Liver (tissue), 8 donors: ENCODE measurements at regions not wholly inside any gene's neighbourhood (a gene's known extent, or its start where the extent isn't known, plus 50 kb on each side); places are given as distances from the start of the nearest gene placed in this dataset.

ENCODE experiments used
- DNase-seq: peaks from one replicate; pipeline ENCODE4 v3.0.0-alpha.2; 2017; ENCODE audit warnings: low spot score
- H3K27ac ChIP-seq, 2 donors: one replicate each; pipeline ENCODE4 v1.7.0; 2013; ENCODE audit warnings: inconsistent platforms in 2 of 2, low read length in 2 of 2, control low read depth in 1 of 2, low read depth in 1 of 2, mild to moderate bottlenecking in 1 of 2
- H3K27me3 ChIP-seq, 4 donors: one replicate each; pipeline versions ENCODE4 v1.6.1 to v1.7.0; 2013; ENCODE audit warnings: low read length in 3 of 4, inconsistent platforms in 1 of 4, mild to moderate bottlenecking in 1 of 4, moderate library complexity in 1 of 4; ENCODE audit not compliant: control insufficient read depth in 4 of 4, insufficient read depth in 4 of 4
- H3K36me3 ChIP-seq, 4 donors: one replicate each; pipeline versions ENCODE4 v1.6.1 to v1.7.0; 2013; ENCODE audit warnings: low read length in 3 of 4, mild to moderate bottlenecking in 3 of 4, low read depth in 1 of 4, moderate library complexity in 1 of 4; ENCODE audit not compliant: control insufficient read depth in 4 of 4, insufficient read depth in 3 of 4
- H3K4me1 ChIP-seq, 4 donors: one replicate each; pipeline versions ENCODE4 v1.6.1 to v1.7.0; 2013; ENCODE audit warnings: low read length in 3 of 4, mild to moderate bottlenecking in 3 of 4, moderate library complexity in 1 of 4; ENCODE audit not compliant: control insufficient read depth in 4 of 4, insufficient read depth in 4 of 4
- H3K4me3 ChIP-seq, 3 donors: one replicate each; pipeline versions ENCODE4 v1.6.1 to v1.7.0; 2013; ENCODE audit warnings: low read length in 3 of 3, control low read depth in 1 of 3, low read depth in 1 of 3, mild to moderate bottlenecking in 1 of 3
- H3K9ac ChIP-seq, 2 donors: one replicate each; pipeline ENCODE4 v1.7.0; 2013; ENCODE audit warnings: low read length in 2 of 2, mild to moderate bottlenecking in 2 of 2, moderate library complexity in 2 of 2, control low read depth in 1 of 2, low read depth in 1 of 2
- H3K9me3 ChIP-seq, 4 donors: one replicate each; pipeline versions ENCODE4 v1.6.1 to v1.7.0; 2013; ENCODE audit warnings: low read length in 3 of 4; ENCODE audit not compliant: control insufficient read depth in 4 of 4
- EGR1 ChIP-seq, 2 donors: IDR thresholded peaks; 2 replicates each; pipeline ENCODE4 v1.6.1; 2016 to 2018; ENCODE audit warnings: antibody characterized with exemption in 2 of 2, low read depth in 2 of 2
- FOXA1 ChIP-seq: IDR thresholded peaks from 2 replicates; pipeline ENCODE4 v1.6.1; 2016; ENCODE audit warnings: antibody characterized with exemption
- FOXA2 ChIP-seq: IDR thresholded peaks from 2 replicates; pipeline ENCODE4 v1.6.1; 2016; ENCODE audit warnings: antibody characterized with exemption
- GABPA ChIP-seq, 2 donors: IDR thresholded peaks in 1 of 2; conservative IDR thresholded peaks in 1 of 2; 2 replicates each; pipeline ENCODE4 v1.6.1; 2016; ENCODE audit warnings: antibody characterized with exemption in 2 of 2, mild to moderate bottlenecking in 1 of 2, moderate library complexity in 1 of 2
- JUND ChIP-seq, 2 donors: IDR thresholded peaks; 2 replicates each; pipeline ENCODE4 v1.6.1; 2016; ENCODE audit warnings: antibody characterized with exemption in 2 of 2
- RXRA ChIP-seq, 2 donors: IDR thresholded peaks; 2 replicates each; pipeline ENCODE4 v1.6.1; 2017 to 2018; ENCODE audit warnings: antibody characterized with exemption in 2 of 2, mild to moderate bottlenecking in 1 of 2
- ZBTB33 ChIP-seq: IDR thresholded peaks from 2 replicates; pipeline ENCODE4 v1.6.1; 2016; ENCODE audit warnings: antibody characterized with exemption
- WGBS: extraction: QIAGEN DNeasy Blood & Tissue Kit; methylation state at CpG from one replicate; pipeline ENCODE4 v1.1.7; 2013; 5-methylcytosine and 5-hydroxymethylcytosine counted together
- TF ChIP-seq, protein P1 (sequence below): fragments of 150-350 bp; IDR thresholded peaks from 2 replicates; pipeline ENCODE4 v1.5.1; 2017; ENCODE audit warnings: improper control_type of control experiment, low read depth, low read length; ENCODE audit not compliant: missing input control
- donor health status: healthy.
- donor health status: healthy.
- donor health status: healthy.
- donor health status: healthy.
- donor health status: healthy.

- no peak overlapping the region for H3K9ac ChIP-seq
- H3K27me3 ChIP-seq: no peaks in the 10 kb centered on the region
- TF ChIP-seq ZBTB33 (no peak), EGR1 (IDR thresholded peaks at IDR 0.05; ENCODE audit: low read depth in 2 of 2) (no peak), FOXA1 (no peak), FOXA2 (no peak)
- no peak overlapping the region for H3K27ac ChIP-seq
- WGBS: 79% methylated on average over 12 of the region's 12 CpGs
- H3K9me3 ChIP-seq: peaks cover 0 to 6% (median 1%) of the 10 kb centered on the region in 4 donors
- no peak for DNase-seq
- no peak overlapping the region for H3K4me3 ChIP-seq
- no peaks in the 10 kb centered on the region for H3K36me3 ChIP-seq
- H3K4me1 ChIP-seq: no peaks in the 10 kb centered on the region
Observed at GRCh38 chr2:204081487-204082425, 145.2 kb downstream of the ICOS start.

GRCh38 chr2:204086167-204086566 lies 149.6 kb downstream of the ICOS start:
- no peak for DNase-seq
- Histone ChIP-seq H3K36me3 (no peaks in the 10 kb centered on the region), H3K9me3 (no peaks in the 10 kb centered on the region), H3K27ac (no peak overlapping the region), H3K4me1 (no peaks in the 10 kb centered on the region), H3K4me3 (no peak overlapping the region), H3K27me3 (no peaks in the 10 kb centered on the region), H3K9ac (no peak overlapping the region)
- 34% methylated on average over 1 of the region's 1 CpG for WGBS
- TF ChIP-seq GABPA (IDR thresholded peaks at IDR 0.05 in 1 of 2, conservative IDR thresholded peaks at IDR 0.05 in 1 of 2): no peak
- TF ChIP-seq, protein P1, sequence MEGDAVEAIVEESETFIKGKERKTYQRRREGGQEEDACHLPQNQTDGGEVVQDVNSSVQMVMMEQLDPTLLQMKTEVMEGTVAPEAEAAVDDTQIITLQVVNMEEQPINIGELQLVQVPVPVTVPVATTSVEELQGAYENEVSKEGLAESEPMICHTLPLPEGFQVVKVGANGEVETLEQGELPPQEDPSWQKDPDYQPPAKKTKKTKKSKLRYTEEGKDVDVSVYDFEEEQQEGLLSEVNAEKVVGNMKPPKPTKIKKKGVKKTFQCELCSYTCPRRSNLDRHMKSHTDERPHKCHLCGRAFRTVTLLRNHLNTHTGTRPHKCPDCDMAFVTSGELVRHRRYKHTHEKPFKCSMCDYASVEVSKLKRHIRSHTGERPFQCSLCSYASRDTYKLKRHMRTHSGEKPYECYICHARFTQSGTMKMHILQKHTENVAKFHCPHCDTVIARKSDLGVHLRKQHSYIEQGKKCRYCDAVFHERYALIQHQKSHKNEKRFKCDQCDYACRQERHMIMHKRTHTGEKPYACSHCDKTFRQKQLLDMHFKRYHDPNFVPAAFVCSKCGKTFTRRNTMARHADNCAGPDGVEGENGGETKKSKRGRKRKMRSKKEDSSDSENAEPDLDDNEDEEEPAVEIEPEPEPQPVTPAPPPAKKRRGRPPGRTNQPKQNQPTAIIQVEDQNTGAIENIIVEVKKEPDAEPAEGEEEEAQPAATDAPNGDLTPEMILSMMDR: no peak

GRCh38 chr2:204089105-204089504 lies 152.5 kb downstream of the ICOS start:
- Histone ChIP-seq H3K9ac (no peak overlapping the region), H3K4me1 (no peaks in the 10 kb centered on the region), H3K9me3 (peaks cover 0 to 7% (median 2%) of the 10 kb centered on the region in 4 donors), H3K27me3 (no peaks in the 10 kb centered on the region), H3K27ac (no peak overlapping the region), H3K36me3 (no peaks in the 10 kb centered on the region), H3K4me3 (no peak overlapping the region)
- no peak for TF ChIP-seq RXRA (IDR thresholded peaks at IDR 0.05)
- TF ChIP-seq JUND (IDR thresholded peaks at IDR 0.05): no peak
- WGBS: 93% methylated on average over 2 of the region's 2 CpGs
- no peak for DNase-seq
